Suprapubic skin (tissue), 4 donors: ENCODE measurements at regions not wholly inside any gene's neighbourhood (a gene's known extent, or its start where the extent isn't known, plus 50 kb on each side); places are given as distances from the start of the nearest gene placed in this dataset.

Source experiments
- DNase-seq, 2 donors: peaks; one replicate each; pipeline ENCODE4 v3.0.0-alpha.2; 2019; ENCODE audit warnings: low spot score in 2 of 2
- H3K27ac ChIP-seq: fragments of 200-600 bp; sonication (generic); one replicate; pipeline ENCODE4 v1.5.1; 2019
- H3K27me3 ChIP-seq: fragments of 200-600 bp; sonication (generic); one replicate; pipeline ENCODE4 v1.5.1; 2019
- H3K36me3 ChIP-seq: fragments of 200-600 bp; sonication (generic); one replicate; pipeline ENCODE4 v1.5.1; 2019
- H3K4me1 ChIP-seq: fragments of 200-600 bp; sonication (generic); one replicate; pipeline ENCODE4 v1.5.1; 2019
- H3K4me3 ChIP-seq: fragments of 200-600 bp; sonication (generic); one replicate; pipeline ENCODE4 v1.5.1; 2019; ENCODE audit warnings: mild to moderate bottlenecking
- H3K9me3 ChIP-seq: fragments of 200-600 bp; sonication (generic); one replicate; pipeline ENCODE4 v1.5.1; 2019
- CTCF ChIP-seq, 2 donors: fragments of 200-600 bp in 1 of 2; fragments of 450-650 bp in 1 of 2; sonication (generic) in 1 of 2; IDR thresholded peaks; one replicate each; pipeline ENCODE4 v1.5.1; 2016 to 2019; ENCODE audit warnings: antibody characterized with exemption in 2 of 2, mild to moderate bottlenecking in 1 of 2, moderate library complexity in 1 of 2
- EP300 ChIP-seq: sonication (generic); formaldehyde crosslinking; IDR thresholded peaks from one replicate; pipeline ENCODE4 v1.6.1; 2017; ENCODE audit warnings: antibody characterized with exemption
- POLR2A ChIP-seq, 2 donors: fragments of 450-650 bp; IDR thresholded peaks; one replicate each; pipeline ENCODE4 v1.6.1; 2017; ENCODE audit warnings: antibody characterized with exemption in 2 of 2, mild to moderate bottlenecking in 2 of 2, moderate library complexity in 2 of 2
- POLR2AphosphoS5 ChIP-seq, 3 donors: sonication (generic); formaldehyde crosslinking; IDR thresholded peaks; one replicate each; pipeline ENCODE4 v1.6.1; 2017; ENCODE audit warnings: antibody characterized with exemption in 3 of 3
- WGBS: methylation state at CpG from one replicate; pipeline ENCODE4 v1.1.5; 2018; 5-methylcytosine and 5-hydroxymethylcytosine counted together

DNA sequence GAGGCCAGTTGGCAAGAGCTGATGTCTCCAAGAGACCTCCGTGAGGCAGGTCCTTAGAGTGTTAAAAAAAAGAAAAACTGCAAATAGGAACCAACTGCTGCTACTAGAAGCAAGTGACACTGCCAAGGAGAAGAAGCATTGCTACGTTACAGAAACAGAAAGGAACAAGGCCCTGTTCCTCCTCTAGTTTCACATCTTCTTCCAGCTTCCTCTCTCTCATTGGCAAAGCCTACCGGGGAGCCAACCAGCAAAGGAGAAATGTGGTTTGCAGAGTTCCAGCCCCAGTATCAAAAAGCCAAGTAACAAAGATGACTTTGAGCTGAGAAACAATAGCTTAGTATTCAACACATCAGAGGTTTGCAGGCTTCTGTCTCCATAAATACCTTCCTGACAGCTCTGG, 145.9 kb downstream of the PRELID2 start:
- Histone ChIP-seq H3K27me3 (no peaks in the 10 kb centered on the region), H3K27ac (no peak overlapping the region), H3K9me3 (no peaks in the 10 kb centered on the region), H3K4me1 (no peaks in the 10 kb centered on the region), H3K36me3 (no peaks in the 10 kb centered on the region), H3K4me3 (no peak overlapping the region)
- DNase-seq = no peak
- whole genome bisulfite sequencing = 35% methylated on average over 3 of the region's 3 CpGs
- TF ChIP-seq POLR2AphosphoS5 (IDR thresholded peaks at IDR 0.05) (no peak), EP300 (no peak), POLR2A (IDR thresholded peaks at IDR 0.05) (no peak), CTCF (IDR thresholded peaks at IDR 0.05) (no peak)

GRCh38 chr5:145687943-145688342, 147.2 kb downstream of the PRELID2 start:
- Histone ChIP-seq H3K27me3 (no peaks in the 10 kb centered on the region), H3K9me3 (no peaks in the 10 kb centered on the region), H3K4me1 (no peaks in the 10 kb centered on the region), H3K36me3 (no peaks in the 10 kb centered on the region), H3K4me3 (no peak overlapping the region), H3K27ac (no peak overlapping the region)
- TF ChIP-seq CTCF (IDR thresholded peaks at IDR 0.05) (no peak), EP300 (no peak), POLR2A (IDR thresholded peaks at IDR 0.05) (no peak), POLR2AphosphoS5 (IDR thresholded peaks at IDR 0.05) (no peak)
- no peak for DNase-seq
- 86% methylated on average over 4 of the region's 4 CpGs for WGBS

GRCh38 chr5:145685417-145685816, 149.7 kb downstream of the PRELID2 start:
- no peaks in the 10 kb centered on the region for H3K36me3 ChIP-seq
- TF ChIP-seq POLR2AphosphoS5 (IDR thresholded peaks at IDR 0.05) (no peak), CTCF (IDR thresholded peaks at IDR 0.05) (no peak), POLR2A (IDR thresholded peaks at IDR 0.05) (no peak), EP300 (no peak)
- no peaks in the 10 kb centered on the region for H3K9me3 ChIP-seq
- no peak overlapping the region for H3K27ac ChIP-seq
- H3K4me1 ChIP-seq = peaks cover 12% of the 10 kb centered on the region
- DNase-seq = no peak
- no peak overlapping the region for H3K4me3 ChIP-seq
- 95% methylated on average over 1 of the region's 1 CpG for WGBS
- no peaks in the 10 kb centered on the region for H3K27me3 ChIP-seq

- Histone ChIP-seq H3K27ac (no peak overlapping the region), H3K36me3 (no peaks in the 10 kb centered on the region), H3K27me3 (no peaks in the 10 kb centered on the region), H3K9me3 (no peaks in the 10 kb centered on the region), H3K4me3 (no peak overlapping the region), H3K4me1 (peaks cover 14% of the 10 kb centered on the region)
- WGBS = 94% methylated on average over 2 of the region's 2 CpGs
- DNase-seq = no peak
- TF ChIP-seq POLR2AphosphoS5 (IDR thresholded peaks at IDR 0.05) (no peak), CTCF (IDR thresholded peaks at IDR 0.05) (no peak), POLR2A (IDR thresholded peaks at IDR 0.05) (no peak), EP300 (no peak)
These were observed 151.7 kb downstream of the PRELID2 start for GRCh38 chr5:145683431-145683830.

DNA sequence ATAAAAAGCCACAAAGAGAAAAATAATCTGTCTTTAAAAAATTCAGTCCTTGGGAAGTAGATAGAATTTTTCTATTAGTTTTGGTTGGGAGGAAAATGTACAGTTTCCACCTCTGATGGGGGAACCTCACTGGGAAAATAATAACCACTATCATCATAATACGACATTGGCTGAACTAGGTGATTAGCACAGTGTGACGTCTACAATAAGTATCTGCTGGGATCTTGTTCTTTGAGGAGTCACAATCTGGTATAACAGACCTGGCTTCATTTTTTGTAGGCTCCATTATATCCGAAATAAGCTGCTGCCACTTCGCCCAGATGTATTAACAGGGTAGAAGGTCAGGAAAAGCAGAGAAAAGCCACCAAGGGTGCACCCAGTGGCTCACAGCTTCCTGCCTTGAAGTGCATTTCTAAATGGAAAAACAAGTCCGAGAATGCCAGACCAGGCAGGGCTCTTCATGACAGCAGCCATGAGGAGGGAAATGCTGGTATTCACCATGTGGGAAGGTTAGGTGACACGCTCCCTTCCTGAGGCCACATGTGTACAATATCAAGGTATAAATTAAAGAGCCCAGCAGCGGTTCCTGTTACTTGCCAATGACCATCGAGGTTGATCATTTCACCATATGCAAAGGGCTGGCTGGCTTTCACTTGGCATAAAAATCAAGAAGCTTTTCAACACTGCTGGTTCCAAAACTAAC, 152.8 kb downstream of the PRELID2 start:
- Histone ChIP-seq H3K36me3 (no peaks in the 10 kb centered on the region), H3K27ac (no peak overlapping the region), H3K4me1 (peaks cover 14% of the 10 kb centered on the region), H3K27me3 (no peaks in the 10 kb centered on the region), H3K9me3 (no peaks in the 10 kb centered on the region), H3K4me3 (no peak overlapping the region)
- no peak for DNase-seq
- TF ChIP-seq POLR2A (IDR thresholded peaks at IDR 0.05) (no peak), CTCF (IDR thresholded peaks at IDR 0.05) (no peak), EP300 (no peak), POLR2AphosphoS5 (IDR thresholded peaks at IDR 0.05) (no peak)
- WGBS = 84% methylated on average over 8 of the region's 8 CpGs
